Tibial nerve (tissue), 3 donors: ENCODE measurements at regions not wholly inside any gene's neighbourhood (a gene's known extent, or its start where the extent isn't known, plus 50 kb on each side); places are given as distances from the start of the nearest gene placed in this dataset.

Source experiments
- CTCF ChIP-seq, 5 experiments: fragments of 200-600 bp in 3 of 5; fragments of 450-650 bp in 2 of 5; sonication (generic) in 3 of 5; IDR thresholded peaks; one replicate each; pipeline ENCODE4 v1.5.1; 2016 to 2019; ENCODE audit warnings: antibody characterized with exemption in 5 of 5, mild to moderate bottlenecking in 3 of 5, moderate library complexity in 2 of 5
- POLR2A ChIP-seq, 2 donors: fragments of 450-650 bp; IDR thresholded peaks; one replicate each; pipeline ENCODE4 v1.6.1; 2017; ENCODE audit warnings: antibody characterized with exemption in 2 of 2, mild to moderate bottlenecking in 2 of 2, moderate library complexity in 2 of 2

- TF ChIP-seq CTCF (IDR thresholded peaks at IDR 0.05) (no peak), POLR2A (IDR thresholded peaks at IDR 0.05) (no peak)
Measured at GRCh38 chr21:38669186-38669585, 136.5 kb upstream of the ETS2 start.
